HEK293 (cell line): ENCODE measurements at regions not wholly inside any gene's neighbourhood (a gene's known extent, or its start where the extent isn't known, plus 50 kb on each side); places are given as distances from the start of the nearest gene placed in this dataset.
A peak's percentile ranks its signal among the peaks of the same experiment; 100 is the strongest.

Experiments
- ATF2 ChIP-seq: fragments of 450-650 bp; formaldehyde crosslinking; IDR thresholded peaks from 2 replicates; pipeline ENCODE4 v1.5.1; 2016; ENCODE audit warnings: missing biosample characterization, missing genetic modification characterization, low read depth
- GLIS1 ChIP-seq: fragments of 450-650 bp; formaldehyde crosslinking; IDR thresholded peaks from 2 replicates; pipeline ENCODE4 v1.5.1; 2016; ENCODE audit warnings: missing biosample characterization, missing genetic modification characterization
- MZF1 ChIP-seq: fragments of 450-650 bp; formaldehyde crosslinking; IDR thresholded peaks from 2 replicates; pipeline ENCODE4 v1.5.1; 2017; ENCODE audit warnings: missing biosample characterization, missing genetic modification characterization, borderline replicate concordance
- PRDM4 ChIP-seq: fragments of 450-650 bp; formaldehyde crosslinking; IDR thresholded peaks from 2 replicates; pipeline ENCODE4 v1.5.1; 2017; ENCODE audit warnings: missing biosample characterization, missing genetic modification characterization
- SP7 ChIP-seq: fragments of 450-650 bp; formaldehyde crosslinking; IDR thresholded peaks from 2 replicates; pipeline ENCODE4 v1.5.1; 2016; ENCODE audit warnings: missing biosample characterization, missing genetic modification characterization
- TRIM28 ChIP-seq: IDR thresholded peaks from 2 replicates; pipeline ENCODE4 v1.6.1; 2011; ENCODE audit warnings: low read length, control low read depth, borderline replicate concordance
- ZNF292 ChIP-seq: fragments of 450-650 bp; formaldehyde crosslinking; IDR thresholded peaks from 2 replicates; pipeline ENCODE4 v1.5.1; 2016; ENCODE audit warnings: low read depth, missing biosample characterization, missing genetic modification characterization, borderline replicate concordance
- ZNF324 ChIP-seq: fragments of 450-650 bp; formaldehyde crosslinking; IDR thresholded peaks from 2 replicates; pipeline ENCODE4 v1.5.1; 2016; ENCODE audit warnings: missing biosample characterization, missing genetic modification characterization
- ZNF335 ChIP-seq: fragments of 450-650 bp; formaldehyde crosslinking; conservative IDR thresholded peaks from 2 replicates; pipeline ENCODE4 v1.5.1; 2016; ENCODE audit warnings: missing biosample characterization, missing genetic modification characterization
- ZNF510 ChIP-seq: fragments of 450-650 bp; formaldehyde crosslinking; IDR thresholded peaks from 2 replicates; pipeline ENCODE4 v1.5.1; 2018; ENCODE audit warnings: mild to moderate bottlenecking, missing genetic modification characterization, missing biosample characterization; ENCODE audit not compliant: insufficient replicate concordance
- ZNF621 ChIP-seq: fragments of 450-650 bp; formaldehyde crosslinking; IDR thresholded peaks from 2 replicates; pipeline ENCODE4 v1.5.1; 2017; ENCODE audit warnings: missing biosample characterization, missing genetic modification characterization
- ZNF645 ChIP-seq: fragments of 450-650 bp; formaldehyde crosslinking; IDR thresholded peaks from 2 replicates; pipeline ENCODE4; 2016; ENCODE audit warnings: missing biosample characterization, missing genetic modification characterization
- ZNF776 ChIP-seq: fragments of 450-650 bp; formaldehyde crosslinking; IDR thresholded peaks from 2 replicates; pipeline ENCODE4 v1.5.0; 2017; ENCODE audit warnings: missing biosample characterization, missing genetic modification characterization, borderline replicate concordance
- ZNF830 ChIP-seq: fragments of 450-650 bp; IDR thresholded peaks from 2 replicates; pipeline ENCODE4 v1.5.0; 2018; ENCODE audit warnings: missing biosample characterization, missing genetic modification characterization, low read depth, mild to moderate bottlenecking, moderate library complexity
- TF ChIP-seq, protein P1 (sequence below): fragments of 450-650 bp; formaldehyde crosslinking; IDR thresholded peaks from 2 replicates; pipeline ENCODE4 v1.5.1; 2016; ENCODE audit warnings: missing biosample characterization, missing genetic modification characterization
- TF ChIP-seq, protein P2 (sequence below): fragments of 450-650 bp; formaldehyde crosslinking; IDR thresholded peaks from 2 replicates; pipeline ENCODE4 v1.5.1; 2016; ENCODE audit warnings: missing biosample characterization, missing genetic modification characterization
- TF ChIP-seq, protein P3 (sequence below): fragments of 450-650 bp; formaldehyde crosslinking; IDR thresholded peaks from 2 replicates; pipeline ENCODE4 v1.5.0; 2017; ENCODE audit warnings: missing biosample characterization, missing genetic modification characterization, borderline replicate concordance
- TF ChIP-seq, protein P4 (sequence below): fragments of 450-650 bp; formaldehyde crosslinking; IDR thresholded peaks from 2 replicates; pipeline ENCODE4 v1.5.1; 2016; ENCODE audit warnings: missing biosample characterization, missing genetic modification characterization, borderline replicate concordance
- TF ChIP-seq, protein P5 (sequence below): fragments of 450-650 bp; formaldehyde crosslinking; IDR thresholded peaks from 2 replicates; pipeline ENCODE4 v1.5.1; 2016; ENCODE audit warnings: missing biosample characterization, missing genetic modification characterization

GRCh38 chr1:220966881-220967611 lies 87.8 kb downstream of the HLX start (continued):
- TF ChIP-seq, protein P1, sequence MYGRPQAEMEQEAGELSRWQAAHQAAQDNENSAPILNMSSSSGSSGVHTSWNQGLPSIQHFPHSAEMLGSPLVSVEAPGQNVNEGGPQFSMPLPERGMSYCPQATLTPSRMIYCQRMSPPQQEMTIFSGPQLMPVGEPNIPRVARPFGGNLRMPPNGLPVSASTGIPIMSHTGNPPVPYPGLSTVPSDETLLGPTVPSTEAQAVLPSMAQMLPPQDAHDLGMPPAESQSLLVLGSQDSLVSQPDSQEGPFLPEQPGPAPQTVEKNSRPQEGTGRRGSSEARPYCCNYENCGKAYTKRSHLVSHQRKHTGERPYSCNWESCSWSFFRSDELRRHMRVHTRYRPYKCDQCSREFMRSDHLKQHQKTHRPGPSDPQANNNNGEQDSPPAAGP (tag by site-specific recombination): no peak
- TF ChIP-seq ZNF776 (tag by site-specific recombination) (no peak), ZNF510 (no peak), TRIM28 (peak; percentile 51; the same call in 1 of the 2 replicates), ATF2 (tag by site-specific recombination) (no peak), SP7 (tag by site-specific recombination) (peak; percentile 70), ZNF621 (tag by site-specific recombination) (no peak), ZNF292 (no peak), GLIS1 (tag by site-specific recombination) (no peak), ZNF324 (tag by site-specific recombination) (no peak), ZNF645 (tag by site-specific recombination) (no peak), MZF1 (tag by site-specific recombination) (no peak), ZNF830 (tag by site-specific recombination) (no peak), PRDM4 (tag by site-specific recombination) (no peak), ZNF335 (no peak)
- TF ChIP-seq, protein P2, sequence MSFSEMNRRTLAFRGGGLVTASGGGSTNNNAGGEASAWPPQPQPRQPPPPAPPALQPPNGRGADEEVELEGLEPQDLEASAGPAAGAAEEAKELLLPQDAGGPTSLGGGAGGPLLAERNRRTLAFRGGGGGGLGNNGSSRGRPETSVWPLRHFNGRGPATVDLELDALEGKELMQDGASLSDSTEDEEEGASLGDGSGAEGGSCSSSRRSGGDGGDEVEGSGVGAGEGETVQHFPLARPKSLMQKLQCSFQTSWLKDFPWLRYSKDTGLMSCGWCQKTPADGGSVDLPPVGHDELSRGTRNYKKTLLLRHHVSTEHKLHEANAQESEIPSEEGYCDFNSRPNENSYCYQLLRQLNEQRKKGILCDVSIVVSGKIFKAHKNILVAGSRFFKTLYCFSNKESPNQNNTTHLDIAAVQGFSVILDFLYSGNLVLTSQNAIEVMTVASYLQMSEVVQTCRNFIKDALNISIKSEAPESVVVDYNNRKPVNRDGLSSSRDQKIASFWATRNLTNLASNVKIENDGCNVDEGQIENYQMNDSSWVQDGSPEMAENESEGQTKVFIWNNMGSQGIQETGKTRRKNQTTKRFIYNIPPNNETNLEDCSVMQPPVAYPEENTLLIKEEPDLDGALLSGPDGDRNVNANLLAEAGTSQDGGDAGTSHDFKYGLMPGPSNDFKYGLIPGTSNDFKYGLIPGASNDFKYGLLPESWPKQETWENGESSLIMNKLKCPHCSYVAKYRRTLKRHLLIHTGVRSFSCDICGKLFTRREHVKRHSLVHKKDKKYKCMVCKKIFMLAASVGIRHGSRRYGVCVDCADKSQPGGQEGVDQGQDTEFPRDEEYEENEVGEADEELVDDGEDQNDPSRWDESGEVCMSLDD (tag by site-specific recombination): no peak
- TF ChIP-seq, protein P3, sequence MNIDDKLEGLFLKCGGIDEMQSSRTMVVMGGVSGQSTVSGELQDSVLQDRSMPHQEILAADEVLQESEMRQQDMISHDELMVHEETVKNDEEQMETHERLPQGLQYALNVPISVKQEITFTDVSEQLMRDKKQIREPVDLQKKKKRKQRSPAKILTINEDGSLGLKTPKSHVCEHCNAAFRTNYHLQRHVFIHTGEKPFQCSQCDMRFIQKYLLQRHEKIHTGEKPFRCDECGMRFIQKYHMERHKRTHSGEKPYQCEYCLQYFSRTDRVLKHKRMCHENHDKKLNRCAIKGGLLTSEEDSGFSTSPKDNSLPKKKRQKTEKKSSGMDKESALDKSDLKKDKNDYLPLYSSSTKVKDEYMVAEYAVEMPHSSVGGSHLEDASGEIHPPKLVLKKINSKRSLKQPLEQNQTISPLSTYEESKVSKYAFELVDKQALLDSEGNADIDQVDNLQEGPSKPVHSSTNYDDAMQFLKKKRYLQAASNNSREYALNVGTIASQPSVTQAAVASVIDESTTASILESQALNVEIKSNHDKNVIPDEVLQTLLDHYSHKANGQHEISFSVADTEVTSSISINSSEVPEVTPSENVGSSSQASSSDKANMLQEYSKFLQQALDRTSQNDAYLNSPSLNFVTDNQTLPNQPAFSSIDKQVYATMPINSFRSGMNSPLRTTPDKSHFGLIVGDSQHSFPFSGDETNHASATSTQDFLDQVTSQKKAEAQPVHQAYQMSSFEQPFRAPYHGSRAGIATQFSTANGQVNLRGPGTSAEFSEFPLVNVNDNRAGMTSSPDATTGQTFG (tag by site-specific recombination): no peak
- TF ChIP-seq, protein P4, sequence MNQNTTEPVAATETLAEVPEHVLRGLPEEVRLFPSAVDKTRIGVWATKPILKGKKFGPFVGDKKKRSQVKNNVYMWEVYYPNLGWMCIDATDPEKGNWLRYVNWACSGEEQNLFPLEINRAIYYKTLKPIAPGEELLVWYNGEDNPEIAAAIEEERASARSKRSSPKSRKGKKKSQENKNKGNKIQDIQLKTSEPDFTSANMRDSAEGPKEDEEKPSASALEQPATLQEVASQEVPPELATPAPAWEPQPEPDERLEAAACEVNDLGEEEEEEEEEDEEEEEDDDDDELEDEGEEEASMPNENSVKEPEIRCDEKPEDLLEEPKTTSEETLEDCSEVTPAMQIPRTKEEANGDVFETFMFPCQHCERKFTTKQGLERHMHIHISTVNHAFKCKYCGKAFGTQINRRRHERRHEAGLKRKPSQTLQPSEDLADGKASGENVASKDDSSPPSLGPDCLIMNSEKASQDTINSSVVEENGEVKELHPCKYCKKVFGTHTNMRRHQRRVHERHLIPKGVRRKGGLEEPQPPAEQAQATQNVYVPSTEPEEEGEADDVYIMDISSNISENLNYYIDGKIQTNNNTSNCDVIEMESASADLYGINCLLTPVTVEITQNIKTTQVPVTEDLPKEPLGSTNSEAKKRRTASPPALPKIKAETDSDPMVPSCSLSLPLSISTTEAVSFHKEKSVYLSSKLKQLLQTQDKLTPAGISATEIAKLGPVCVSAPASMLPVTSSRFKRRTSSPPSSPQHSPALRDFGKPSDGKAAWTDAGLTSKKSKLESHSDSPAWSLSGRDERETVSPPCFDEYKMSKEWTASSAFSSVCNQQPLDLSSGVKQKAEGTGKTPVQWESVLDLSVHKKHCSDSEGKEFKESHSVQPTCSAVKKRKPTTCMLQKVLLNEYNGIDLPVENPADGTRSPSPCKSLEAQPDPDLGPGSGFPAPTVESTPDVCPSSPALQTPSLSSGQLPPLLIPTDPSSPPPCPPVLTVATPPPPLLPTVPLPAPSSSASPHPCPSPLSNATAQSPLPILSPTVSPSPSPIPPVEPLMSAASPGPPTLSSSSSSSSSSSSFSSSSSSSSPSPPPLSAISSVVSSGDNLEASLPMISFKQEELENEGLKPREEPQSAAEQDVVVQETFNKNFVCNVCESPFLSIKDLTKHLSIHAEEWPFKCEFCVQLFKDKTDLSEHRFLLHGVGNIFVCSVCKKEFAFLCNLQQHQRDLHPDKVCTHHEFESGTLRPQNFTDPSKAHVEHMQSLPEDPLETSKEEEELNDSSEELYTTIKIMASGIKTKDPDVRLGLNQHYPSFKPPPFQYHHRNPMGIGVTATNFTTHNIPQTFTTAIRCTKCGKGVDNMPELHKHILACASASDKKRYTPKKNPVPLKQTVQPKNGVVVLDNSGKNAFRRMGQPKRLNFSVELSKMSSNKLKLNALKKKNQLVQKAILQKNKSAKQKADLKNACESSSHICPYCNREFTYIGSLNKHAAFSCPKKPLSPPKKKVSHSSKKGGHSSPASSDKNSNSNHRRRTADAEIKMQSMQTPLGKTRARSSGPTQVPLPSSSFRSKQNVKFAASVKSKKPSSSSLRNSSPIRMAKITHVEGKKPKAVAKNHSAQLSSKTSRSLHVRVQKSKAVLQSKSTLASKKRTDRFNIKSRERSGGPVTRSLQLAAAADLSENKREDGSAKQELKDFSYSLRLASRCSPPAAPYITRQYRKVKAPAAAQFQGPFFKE: no peak
- TF ChIP-seq, protein P5, sequence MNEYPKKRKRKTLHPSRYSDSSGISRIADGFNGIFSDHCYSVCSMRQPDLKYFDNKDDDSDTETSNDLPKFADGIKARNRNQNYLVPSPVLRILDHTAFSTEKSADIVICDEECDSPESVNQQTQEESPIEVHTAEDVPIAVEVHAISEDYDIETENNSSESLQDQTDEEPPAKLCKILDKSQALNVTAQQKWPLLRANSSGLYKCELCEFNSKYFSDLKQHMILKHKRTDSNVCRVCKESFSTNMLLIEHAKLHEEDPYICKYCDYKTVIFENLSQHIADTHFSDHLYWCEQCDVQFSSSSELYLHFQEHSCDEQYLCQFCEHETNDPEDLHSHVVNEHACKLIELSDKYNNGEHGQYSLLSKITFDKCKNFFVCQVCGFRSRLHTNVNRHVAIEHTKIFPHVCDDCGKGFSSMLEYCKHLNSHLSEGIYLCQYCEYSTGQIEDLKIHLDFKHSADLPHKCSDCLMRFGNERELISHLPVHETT: no peak
